ENCODE measurements at regions not wholly inside any gene's neighbourhood (a gene's known extent, or its start where the extent isn't known, plus 50 kb on each side); places are given as distances from the start of the nearest gene placed in this dataset.

GRCh38 chr18:22542406-22542835 lies 124.7 kb upstream of the CTAGE1 start:
- no peaks in the 10 kb centered on the region for H3K36me3 ChIP-seq (ENCODE audit: low read depth)
- ATAC-seq (ENCODE audit: low read depth): 0 out of 3 replicates have a peak, but pooled peaks have one; percentile 48
- H3K4me3 ChIP-seq (ENCODE audit: severe bottlenecking): no peak overlapping the region

GRCh38 chr18:22543769-22544168 lies 126.1 kb upstream of the CTAGE1 start:
- H3K4me1 ChIP-seq (ENCODE audit: insufficient read depth, poor library complexity, severe bottlenecking): peaks cover 10% of the 10 kb centered on the region
- no peak overlapping the region for H3K27ac ChIP-seq (ENCODE audit: poor library complexity, severe bottlenecking)
- TF ChIP-seq CTCF (IDR thresholded peaks at IDR 0.05; ENCODE audit: poor library complexity, severe bottlenecking): no peak
- no peaks in the 10 kb centered on the region for H3K36me3 ChIP-seq (ENCODE audit: low read depth)
- ATAC-seq (ENCODE audit: low read depth) (no peak), DNase-seq (ENCODE audit: low spot score) (no peak)
- H3K4me3 ChIP-seq (ENCODE audit: severe bottlenecking): no peak overlapping the region
- H3K27me3 ChIP-seq (ENCODE audit: insufficient read depth, poor library complexity, severe bottlenecking): no peaks in the 10 kb centered on the region
- no peaks in the 10 kb centered on the region for H3K9me3 ChIP-seq (ENCODE audit: severe bottlenecking)

More at GRCh38 chr18:22542406-22542835, 124.7 kb upstream of the CTAGE1 start:
- Histone ChIP-seq H3K27me3 (ENCODE audit: insufficient read depth, poor library complexity, severe bottlenecking) (no peaks in the 10 kb centered on the region), H3K4me1 (ENCODE audit: insufficient read depth, poor library complexity, severe bottlenecking) (peaks cover 10% of the 10 kb centered on the region), H3K27ac (ENCODE audit: poor library complexity, severe bottlenecking) (no peak overlapping the region), H3K9me3 (ENCODE audit: severe bottlenecking) (no peaks in the 10 kb centered on the region)
- no peak for TF ChIP-seq CTCF (IDR thresholded peaks at IDR 0.05; ENCODE audit: poor library complexity, severe bottlenecking)
- no peak for DNase-seq (ENCODE audit: low spot score)

GRCh38 chr18:22544626-22545025 lies 126.9 kb upstream of the CTAGE1 start:
- Histone ChIP-seq H3K27me3 (ENCODE audit: insufficient read depth, poor library complexity, severe bottlenecking) (no peaks in the 10 kb centered on the region), H3K9me3 (ENCODE audit: severe bottlenecking) (no peaks in the 10 kb centered on the region), H3K4me1 (ENCODE audit: insufficient read depth, poor library complexity, severe bottlenecking) (peaks cover 10% of the 10 kb centered on the region), H3K36me3 (ENCODE audit: low read depth) (no peaks in the 10 kb centered on the region), H3K27ac (ENCODE audit: poor library complexity, severe bottlenecking) (no peak overlapping the region), H3K4me3 (ENCODE audit: severe bottlenecking) (no peak overlapping the region)
- ATAC-seq (ENCODE audit: low read depth) (no peak), DNase-seq (ENCODE audit: low spot score) (no peak)
- TF ChIP-seq CTCF (IDR thresholded peaks at IDR 0.05; ENCODE audit: poor library complexity, severe bottlenecking): no peak

GRCh38 chr18:22545066-22545760 lies 127.5 kb upstream of the CTAGE1 start:
- no peak overlapping the region for H3K4me3 ChIP-seq (ENCODE audit: severe bottlenecking)
- DNase-seq (ENCODE audit: low spot score) (no peak), ATAC-seq (ENCODE audit: low read depth) (no peak)
- no peaks in the 10 kb centered on the region for H3K9me3 ChIP-seq (ENCODE audit: severe bottlenecking)
- H3K27ac ChIP-seq (ENCODE audit: poor library complexity, severe bottlenecking): no peak overlapping the region
- TF ChIP-seq CTCF (IDR thresholded peaks at IDR 0.05; ENCODE audit: poor library complexity, severe bottlenecking): no peak
- no peaks in the 10 kb centered on the region for H3K27me3 ChIP-seq (ENCODE audit: insufficient read depth, poor library complexity, severe bottlenecking)
- peaks cover 10% of the 10 kb centered on the region for H3K4me1 ChIP-seq (ENCODE audit: insufficient read depth, poor library complexity, severe bottlenecking)
- H3K36me3 ChIP-seq (ENCODE audit: low read depth): no peaks in the 10 kb centered on the region

GRCh38 chr18:22546905-22547570 lies 129.3 kb upstream of the CTAGE1 start:
- DNase-seq (ENCODE audit: low spot score): no peak
- peaks cover 23% of the 10 kb centered on the region for H3K4me1 ChIP-seq (ENCODE audit: insufficient read depth, poor library complexity, severe bottlenecking)

More at GRCh38 chr18:22546905-22547570, 129.3 kb upstream of the CTAGE1 start:
- no peaks in the 10 kb centered on the region for H3K27me3 ChIP-seq (ENCODE audit: insufficient read depth, poor library complexity, severe bottlenecking)
- H3K36me3 ChIP-seq (ENCODE audit: low read depth): no peaks in the 10 kb centered on the region
- H3K4me3 ChIP-seq (ENCODE audit: severe bottlenecking): no peak overlapping the region
- no peaks in the 10 kb centered on the region for H3K9me3 ChIP-seq (ENCODE audit: severe bottlenecking)
- H3K27ac ChIP-seq (ENCODE audit: poor library complexity, severe bottlenecking): no peak overlapping the region
- TF ChIP-seq CTCF (IDR thresholded peaks at IDR 0.05; ENCODE audit: poor library complexity, severe bottlenecking): no peak
- no peak for ATAC-seq (ENCODE audit: low read depth)
